H9 (cell line): ENCODE measurements at regions not wholly inside any gene's neighbourhood (a gene's known extent, or its start where the extent isn't known, plus 50 kb on each side); places are given as distances from the start of the nearest gene placed in this dataset.

Experiments
- DNase-seq: peaks from one replicate; pipeline ENCODE4 v3.0.0-alpha.2; 2017
- H2AFZ ChIP-seq: one replicate; pipeline ENCODE4 v1.6.1; 2013; ENCODE audit warnings: mild to moderate bottlenecking, low read length, control low read depth, moderate library complexity
- H2AK5ac ChIP-seq: 2 replicates; pipeline ENCODE4 v1.6.1; 2013; ENCODE audit warnings: low read length, control low read depth, mixed read lengths; ENCODE audit not compliant: insufficient read length
- H2BK120ac ChIP-seq: one replicate; pipeline ENCODE4 v1.6.1; 2013; ENCODE audit warnings: low read depth, mild to moderate bottlenecking, low read length, control low read depth, inconsistent platforms; ENCODE audit not compliant: poor library complexity, severe bottlenecking
- H2BK12ac ChIP-seq: 2 replicates; pipeline ENCODE4 v1.6.1; 2013; ENCODE audit warnings: low read length, control low read depth, mixed read lengths, low read depth; ENCODE audit not compliant: insufficient read length
- H2BK15ac ChIP-seq: 2 replicates; pipeline ENCODE4 v1.6.1; 2013; ENCODE audit warnings: low read depth, low read length, control low read depth
- H2BK20ac ChIP-seq: one replicate; pipeline ENCODE4 v1.6.1; 2013; ENCODE audit warnings: low read depth, mild to moderate bottlenecking, low read length, control low read depth, inconsistent platforms; ENCODE audit not compliant: poor library complexity, severe bottlenecking
- H2BK5ac ChIP-seq: 2 replicates; pipeline ENCODE4 v1.6.1; 2013; ENCODE audit warnings: low read length, control low read depth, mixed read lengths; ENCODE audit not compliant: insufficient read length
- H3K14ac ChIP-seq: 2 replicates; pipeline ENCODE4 v1.6.1; 2013; ENCODE audit warnings: low read length, control low read depth; ENCODE audit not compliant: insufficient read depth
- H3K18ac ChIP-seq: 2 replicates; pipeline ENCODE4 v1.6.1; 2013; ENCODE audit warnings: low read depth, mild to moderate bottlenecking, mixed read lengths, low read length, control low read depth; ENCODE audit not compliant: insufficient read length
- H3K23ac ChIP-seq: 2 replicates; pipeline ENCODE4 v1.6.1; 2013; ENCODE audit warnings: low read length, control low read depth, mixed read lengths, low read depth; ENCODE audit not compliant: insufficient read length
- H3K23me2 ChIP-seq: 2 replicates; pipeline ENCODE4 v1.6.1; 2013; ENCODE audit warnings: low read depth, mild to moderate bottlenecking, mixed read lengths, low read length, control low read depth; ENCODE audit not compliant: insufficient read length, poor library complexity, severe bottlenecking
- H3K27ac ChIP-seq: 2 replicates; pipeline ENCODE4 v1.5.1; 2013; ENCODE audit warnings: low read length, control low read depth, mixed read lengths, low read depth; ENCODE audit not compliant: insufficient read length
- H3K27me3 ChIP-seq: 2 replicates; pipeline ENCODE4 v1.6.1; 2013; ENCODE audit warnings: low read length, control low read depth, inconsistent platforms; ENCODE audit not compliant: insufficient read depth
- H3K4ac ChIP-seq: 2 replicates; pipeline ENCODE4 v1.6.1; 2013; ENCODE audit warnings: low read depth, mild to moderate bottlenecking, control low read depth, inconsistent platforms, low read length, moderate library complexity
- H3K4me1 ChIP-seq: 2 replicates; pipeline ENCODE4 v1.6.1; 2013; ENCODE audit warnings: low read length, control low read depth, inconsistent platforms; ENCODE audit not compliant: insufficient read depth
- H3K4me2 ChIP-seq: 2 replicates; pipeline ENCODE4 v1.6.1; 2013; ENCODE audit warnings: low read length, control low read depth, mixed read lengths; ENCODE audit not compliant: insufficient read length, insufficient read depth
- H3K56ac ChIP-seq: 2 replicates; pipeline ENCODE4 v1.6.1; 2013; ENCODE audit warnings: low read depth, mild to moderate bottlenecking, mixed read lengths, low read length, control low read depth; ENCODE audit not compliant: insufficient read length
- H3K79me1 ChIP-seq: 2 replicates; pipeline ENCODE4 v1.6.1; 2013; ENCODE audit warnings: low read depth, mild to moderate bottlenecking, moderate library complexity, low read length, control low read depth, inconsistent platforms; ENCODE audit not compliant: insufficient read depth, poor library complexity, severe bottlenecking
- H3K79me2 ChIP-seq: 2 replicates; pipeline ENCODE4 v1.6.1; 2013; ENCODE audit warnings: low read length, control low read depth, inconsistent platforms; ENCODE audit not compliant: insufficient read depth
- H3K9ac ChIP-seq: 2 replicates; pipeline ENCODE4 v1.6.1; 2013; ENCODE audit warnings: low read length, control low read depth, mixed read lengths; ENCODE audit not compliant: insufficient read length; ENCODE audit errors: extremely low read depth
- H3K9me3 ChIP-seq: one replicate; pipeline ENCODE4 v1.6.1; 2013; ENCODE audit warnings: low read depth, low read length, inconsistent platforms; ENCODE audit not compliant: control insufficient read depth
- H3T11ph ChIP-seq: one replicate; pipeline ENCODE4 v1.6.1; 2013; ENCODE audit warnings: mild to moderate bottlenecking, low read length, control low read depth, inconsistent platforms
- H4K20me1 ChIP-seq: one replicate; pipeline ENCODE4 v1.6.1; 2013; ENCODE audit not compliant: control insufficient read depth, insufficient read length, insufficient read depth
- H4K5ac ChIP-seq: 2 replicates; pipeline ENCODE4 v1.6.1; 2013; ENCODE audit warnings: low read depth, mild to moderate bottlenecking, mixed read lengths, low read length, control low read depth; ENCODE audit not compliant: insufficient read length
- H4K8ac ChIP-seq: replicated peaks from 2 replicates; pipeline ENCODE4 v1.6.1; 2013; ENCODE audit warnings: low read length, control low read depth, mixed read lengths, low read depth; ENCODE audit not compliant: insufficient read length
- H4K91ac ChIP-seq: 2 replicates; pipeline ENCODE4 v1.6.1; 2013; ENCODE audit warnings: low read depth, mild to moderate bottlenecking, moderate library complexity, mixed read lengths, low read length, control low read depth; ENCODE audit not compliant: insufficient read length
- H3K27ac Mint-ChIP-seq, 3 experiments: 2 replicates in 2 of 3; 3 replicates in 1 of 3; pipeline ENCODE4 v1.8.0; 2020 to 2021; ENCODE audit warnings: mixed read lengths in 3 of 3, mild to moderate bottlenecking in 1 of 3, moderate library complexity in 1 of 3
- H3K27me3 Mint-ChIP-seq: 2 replicates; pipeline ENCODE4 v1.8.0; 2021; ENCODE audit warnings: low read depth, mild to moderate bottlenecking, moderate library complexity, mixed read lengths
- H3K36me3 Mint-ChIP-seq, 3 experiments: 2 replicates in 2 of 3; 3 replicates in 1 of 3; pipeline ENCODE4 v1.8.0; 2020 to 2021; ENCODE audit warnings: low read depth in 3 of 3, mixed read lengths in 3 of 3; ENCODE audit not compliant: insufficient read depth in 1 of 3
- H3K4me1 Mint-ChIP-seq, 2 experiments: 2 replicates each; pipeline ENCODE4 v1.8.0; 2020; ENCODE audit warnings: mixed read lengths in 2 of 2
- H3K4me3 Mint-ChIP-seq, 2 experiments: 2 replicates in 1 of 2; 3 replicates in 1 of 2; pipeline ENCODE4 v1.8.0; 2020 to 2021; ENCODE audit warnings: mild to moderate bottlenecking in 2 of 2, mixed read lengths in 2 of 2, moderate library complexity in 1 of 2
- H3K9me3 Mint-ChIP-seq, 2 experiments: 2 replicates in 1 of 2; 3 replicates in 1 of 2; pipeline ENCODE4 v1.8.0; 2020; ENCODE audit warnings: mild to moderate bottlenecking in 2 of 2, mixed read lengths in 2 of 2, moderate library complexity in 1 of 2
- WGBS: extraction: QIAGEN DNeasy Blood & Tissue Kit; methylation state at CpG from one replicate; pipeline ENCODE4 v1.1.7; 2013; ENCODE audit warnings: missing lambda C conversion rate, low lambda C conversion rate, mixed read lengths; ENCODE audit not compliant: insufficient read length; ENCODE audit errors: extremely low coverage; 5-methylcytosine and 5-hydroxymethylcytosine counted together
- TF ChIP-seq, protein P1 (sequence below): fragments of 200-600 bp; sonication (generic); conservative IDR thresholded peaks from 3 replicates; pipeline ENCODE4 v1.8.0; 2021; ENCODE audit warnings: antibody characterized with exemption, mild to moderate bottlenecking

DNA sequence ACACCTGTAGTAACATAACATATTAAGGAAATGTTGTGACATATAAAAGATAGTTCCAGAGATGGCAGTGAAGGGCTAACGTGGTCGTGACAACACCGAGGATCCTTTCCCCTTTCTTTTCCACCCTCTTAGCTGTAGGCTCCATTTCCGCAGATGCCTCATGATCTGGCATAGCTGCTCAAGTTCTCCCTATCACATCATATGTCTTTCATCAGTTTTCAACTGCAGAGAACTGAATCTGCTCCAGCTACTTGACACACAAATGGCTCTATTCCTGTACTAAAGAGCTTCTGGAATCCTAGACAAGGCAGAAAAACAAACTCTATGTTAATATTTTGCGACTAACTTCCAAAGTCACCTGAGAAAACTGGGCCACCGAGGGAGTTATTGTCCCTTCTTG, 275.0 kb upstream of the SLCO3A1 start:
- H3K9ac ChIP-seq = no peak overlapping the region
- no peaks in the 10 kb centered on the region for H3K79me1 ChIP-seq
- H3K79me2 ChIP-seq = no peaks in the 10 kb centered on the region
- H3K4ac ChIP-seq = no peak overlapping the region
- no peaks in the 10 kb centered on the region for H4K20me1 ChIP-seq
- no peaks in the 10 kb centered on the region for H3K23me2 ChIP-seq
- H3K27ac ChIP-seq = no peak overlapping the region
- Mint-ChIP-seq H3K9me3 (peaks cover 0 to 2% of the 10 kb centered on the region in 2 experiments; a peak in 2 of 5 replicates), H3K27ac (no peak overlapping the region), H3K27me3 (peaks cover 5% of the 10 kb centered on the region), H3K4me3 (no peak overlapping the region), H3K36me3 (no peaks in the 10 kb centered on the region), H3K4me1 (no peaks in the 10 kb centered on the region)
- H3K4me2 ChIP-seq = no peak overlapping the region
- TF ChIP-seq, protein P1, sequence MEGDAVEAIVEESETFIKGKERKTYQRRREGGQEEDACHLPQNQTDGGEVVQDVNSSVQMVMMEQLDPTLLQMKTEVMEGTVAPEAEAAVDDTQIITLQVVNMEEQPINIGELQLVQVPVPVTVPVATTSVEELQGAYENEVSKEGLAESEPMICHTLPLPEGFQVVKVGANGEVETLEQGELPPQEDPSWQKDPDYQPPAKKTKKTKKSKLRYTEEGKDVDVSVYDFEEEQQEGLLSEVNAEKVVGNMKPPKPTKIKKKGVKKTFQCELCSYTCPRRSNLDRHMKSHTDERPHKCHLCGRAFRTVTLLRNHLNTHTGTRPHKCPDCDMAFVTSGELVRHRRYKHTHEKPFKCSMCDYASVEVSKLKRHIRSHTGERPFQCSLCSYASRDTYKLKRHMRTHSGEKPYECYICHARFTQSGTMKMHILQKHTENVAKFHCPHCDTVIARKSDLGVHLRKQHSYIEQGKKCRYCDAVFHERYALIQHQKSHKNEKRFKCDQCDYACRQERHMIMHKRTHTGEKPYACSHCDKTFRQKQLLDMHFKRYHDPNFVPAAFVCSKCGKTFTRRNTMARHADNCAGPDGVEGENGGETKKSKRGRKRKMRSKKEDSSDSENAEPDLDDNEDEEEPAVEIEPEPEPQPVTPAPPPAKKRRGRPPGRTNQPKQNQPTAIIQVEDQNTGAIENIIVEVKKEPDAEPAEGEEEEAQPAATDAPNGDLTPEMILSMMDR = no peak
- no peak overlapping the region for H2AFZ ChIP-seq
- no peak overlapping the region for H2BK20ac ChIP-seq
- H3K56ac ChIP-seq = no peak overlapping the region
- H3K9me3 ChIP-seq = no peaks in the 10 kb centered on the region
- WGBS = no CpG with 5 or more reads among the region's 6 CpGs
- H3K23ac ChIP-seq = no peak overlapping the region
- H2BK15ac ChIP-seq = no peak overlapping the region
- H3K4me1 ChIP-seq = no peaks in the 10 kb centered on the region
- H2BK12ac ChIP-seq = no peak overlapping the region
- no peak overlapping the region for H2BK120ac ChIP-seq
- H4K5ac ChIP-seq = no peak overlapping the region
- no peak overlapping the region for H4K91ac ChIP-seq
- no peak overlapping the region for H3K18ac ChIP-seq
- no peak for DNase-seq
- H3T11ph ChIP-seq = no peak overlapping the region
- H2AK5ac ChIP-seq = no peak overlapping the region
- no peak overlapping the region for H3K14ac ChIP-seq
- H4K8ac ChIP-seq = no peak overlapping the region
- H3K27me3 ChIP-seq = no peaks in the 10 kb centered on the region
- H2BK5ac ChIP-seq = no peak overlapping the region
